ENCODE measurements at regions not wholly inside any gene's neighbourhood (a gene's known extent, or its start where the extent isn't known, plus 50 kb on each side); places are given as distances from the start of the nearest gene placed in this dataset.

- no peak for TF ChIP-seq POLR2A (IDR thresholded peaks at IDR 0.05; ENCODE audit: low read length)
- TF ChIP-seq GATA1 (IDR thresholded peaks at IDR 0.05; ENCODE audit: low read depth, low read length): no peak
Measured at GRCh38 chr16:13823501-13823900, 96.5 kb upstream of the ERCC4 start.

All from erythroblast (primary cell).